IMR-90 (cell line): ENCODE measurements at regions not wholly inside any gene's neighbourhood (a gene's known extent, or its start where the extent isn't known, plus 50 kb on each side); places are given as distances from the start of the nearest gene placed in this dataset.

Experiments used
- CEBPB ChIP-seq: IDR thresholded peaks from 2 replicates; pipeline ENCODE4 v1.6.1; 2012; ENCODE audit warnings: low read depth, low read length, improper control_type of control experiment
- CHD1 ChIP-seq: IDR thresholded peaks from 2 replicates; pipeline ENCODE4 v1.6.1; 2012; ENCODE audit warnings: low read depth, low read length, improper control_type of control experiment
- CTCF ChIP-seq: conservative IDR thresholded peaks from 2 replicates; pipeline ENCODE4 v1.5.1; 2012; ENCODE audit warnings: mild to moderate bottlenecking, low read depth, low read length, improper control_type of control experiment
- ELK1 ChIP-seq: fragments of 150-350 bp; IDR thresholded peaks from 2 replicates; pipeline ENCODE4 v1.6.1; 2016; ENCODE audit warnings: low read depth, mild to moderate bottlenecking, low read length, moderate library complexity, borderline replicate concordance
- FOS ChIP-seq: fragments of 150-350 bp; IDR thresholded peaks from 2 replicates; pipeline ENCODE4 v1.6.1; 2016; ENCODE audit warnings: low read depth, low read length
- MAZ ChIP-seq: IDR thresholded peaks from 2 replicates; pipeline ENCODE4 v1.6.1; 2012; ENCODE audit warnings: low read depth, mild to moderate bottlenecking, low read length, improper control_type of control experiment, moderate library complexity, borderline replicate concordance
- MXI1 ChIP-seq: IDR thresholded peaks from 2 replicates; pipeline ENCODE4 v1.6.1; 2012; ENCODE audit warnings: low read depth, mild to moderate bottlenecking, low read length, moderate library complexity, borderline replicate concordance
- NFE2L2 ChIP-seq: fragments of 150-350 bp; IDR thresholded peaks from 2 replicates; pipeline ENCODE4 v1.6.1; 2016; ENCODE audit warnings: low read depth, mild to moderate bottlenecking, low read length
- POLR2A ChIP-seq: IDR thresholded peaks from 2 replicates; pipeline ENCODE4 v1.6.1; 2012; ENCODE audit warnings: mild to moderate bottlenecking, low read depth, low read length
- RAD21 ChIP-seq: IDR thresholded peaks from 2 replicates; pipeline ENCODE4 v1.6.1; 2012; ENCODE audit warnings: low read length, improper control_type of control experiment
- RCOR1 ChIP-seq: IDR thresholded peaks from 2 replicates; pipeline ENCODE4 v1.6.1; 2012; ENCODE audit warnings: mild to moderate bottlenecking, low read length, improper control_type of control experiment; ENCODE audit not compliant: insufficient replicate concordance
- RFX5 ChIP-seq: IDR thresholded peaks from 2 replicates; pipeline ENCODE4 v1.8.0; 2012; ENCODE audit warnings: low read depth, mild to moderate bottlenecking, low read length, moderate library complexity
- SMC3 ChIP-seq: fragments of 150-350 bp; IDR thresholded peaks from 2 replicates; pipeline ENCODE4 v1.6.1; 2016; ENCODE audit warnings: low read depth, mild to moderate bottlenecking, antibody characterized with exemption, low read length, moderate library complexity
- USF2 ChIP-seq: fragments of 150-350 bp; IDR thresholded peaks from 2 replicates; pipeline ENCODE4 v1.6.1; 2017; ENCODE audit warnings: mild to moderate bottlenecking, antibody characterized with exemption, low read length, low read depth

- no peak for TF ChIP-seq POLR2A
- no peak for TF ChIP-seq RCOR1
- TF ChIP-seq CTCF = no peak
- no peak for TF ChIP-seq ELK1
- TF ChIP-seq USF2 = no peak
- TF ChIP-seq FOS = no peak
- no peak for TF ChIP-seq MAZ
- no peak for TF ChIP-seq NFE2L2
- TF ChIP-seq RAD21 = no peak
- no peak for TF ChIP-seq SMC3
- no peak for TF ChIP-seq MXI1
- TF ChIP-seq CEBPB = no peak
- no peak for TF ChIP-seq RFX5
- TF ChIP-seq CHD1 = no peak
Measured at GRCh38 chr4:14568351-14568750, 433.9 kb upstream of the CPEB2 start.
